NCI-H146 treated with DMSO at 0.1 percent for 48 hours (cell line): ENCODE measurements at regions not wholly inside any gene's neighbourhood (a gene's known extent, or its start where the extent isn't known, plus 50 kb on each side); places are given as distances from the start of the nearest gene placed in this dataset.
A peak's percentile ranks its signal among the peaks of the same experiment; 100 is the strongest.

ENCODE experiments used
- DNase-seq: peaks from one replicate; lab custom pipeline; 2025; ENCODE audit not compliant: unreplicated experiment; lab: John Stamatoyannopoulos, UW

DNA sequence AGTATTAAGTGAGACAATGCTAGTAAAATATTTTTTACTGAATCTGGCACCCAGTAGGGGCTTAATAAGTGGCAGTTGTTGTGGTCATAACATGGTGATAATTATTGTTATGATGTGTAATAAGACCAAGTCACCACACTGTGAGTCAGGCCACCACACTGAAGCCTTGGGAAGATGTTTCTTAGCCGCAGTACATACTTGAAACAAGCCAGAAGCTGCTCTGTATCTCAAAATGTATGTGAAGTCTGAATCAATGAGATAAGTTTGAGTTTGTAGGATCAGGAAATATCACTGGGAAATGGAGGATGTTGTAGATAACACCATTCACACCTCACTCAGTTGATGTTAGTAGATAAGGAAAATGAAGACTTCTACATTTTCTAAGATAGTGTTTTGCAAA, 51.3 kb upstream of the PTPN3 start:
- DNase-seq = no peak

DNA sequence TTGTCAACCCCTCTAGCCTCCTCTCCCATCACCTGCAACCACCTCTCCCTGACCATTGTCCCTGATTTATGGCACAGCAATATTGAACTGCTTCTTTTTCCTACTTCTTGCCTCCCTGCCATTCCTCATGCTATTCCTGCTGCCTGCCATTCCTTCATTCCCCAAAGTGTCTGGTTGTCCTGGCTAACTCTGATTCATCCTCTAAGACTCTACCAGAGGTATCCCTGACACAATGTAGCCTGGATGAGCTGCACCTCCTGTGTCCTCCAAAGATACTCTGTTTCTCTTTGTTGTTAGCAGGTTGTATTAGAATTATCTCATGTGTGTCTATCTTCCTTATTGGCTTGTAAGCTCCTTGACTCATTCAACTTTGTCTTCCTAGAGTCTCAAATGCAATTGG, 53.5 kb upstream of the PTPN3 start:
- no peak for DNase-seq

- DNase-seq = no peak
These were observed 57.1 kb upstream of the PTPN3 start for GRCh38 chr9:109555215-109555614.

- no peak for DNase-seq
These were observed 58.0 kb upstream of the PTPN3 start for GRCh38 chr9:109556061-109556460.

GRCh38 chr9:109556786-109557185, 58.7 kb upstream of the PTPN3 start:
- DNase-seq = no peak

DNA sequence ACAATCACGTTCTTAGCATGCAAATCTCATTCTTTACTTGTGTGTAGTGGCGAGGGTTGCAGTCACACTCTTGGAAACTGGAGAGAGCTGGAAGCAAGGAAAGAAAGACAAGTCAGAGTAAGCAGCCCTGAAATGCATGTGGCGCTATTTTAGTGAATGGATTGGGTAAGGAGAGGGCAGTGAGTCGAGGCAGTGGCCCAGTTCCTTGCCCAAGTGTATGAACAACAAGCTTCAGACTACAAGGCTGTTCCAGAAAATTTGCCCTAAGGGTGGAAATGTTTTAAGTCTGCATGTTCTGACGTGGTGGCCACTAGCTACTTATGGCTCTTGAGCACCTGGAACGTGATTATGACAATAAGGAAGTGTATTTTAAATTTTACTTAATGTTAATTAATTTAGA, 59.4 kb upstream of the PTPN3 start:
- DNase-seq = no peak

DNA sequence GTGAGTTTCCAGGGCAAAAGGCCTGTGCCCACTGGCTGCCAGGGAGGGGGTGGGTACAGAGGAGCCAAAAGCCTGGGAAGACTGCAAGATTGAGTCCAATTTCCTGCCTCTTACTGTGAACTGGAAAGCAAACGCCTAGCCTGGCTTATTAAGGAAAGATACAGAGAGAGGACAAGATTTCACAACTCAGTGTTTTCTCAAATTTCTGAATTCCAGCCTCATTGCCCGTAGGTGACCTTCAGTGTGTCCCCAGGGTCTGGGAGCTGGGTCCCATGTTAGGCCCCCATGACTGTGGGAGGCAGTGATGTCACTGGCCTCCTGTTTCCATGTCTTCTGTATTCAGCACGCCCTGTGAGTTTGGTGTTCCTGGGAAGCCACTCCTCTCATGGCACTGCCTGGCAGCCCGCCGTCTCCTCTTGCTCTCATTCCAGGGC, 60.6 kb upstream of the PTPN3 start:
- DNase-seq = no peak

- DNase-seq = no peak
These were observed 62.5 kb upstream of the PTPN3 start for GRCh38 chr9:109560470-109561132.

DNA sequence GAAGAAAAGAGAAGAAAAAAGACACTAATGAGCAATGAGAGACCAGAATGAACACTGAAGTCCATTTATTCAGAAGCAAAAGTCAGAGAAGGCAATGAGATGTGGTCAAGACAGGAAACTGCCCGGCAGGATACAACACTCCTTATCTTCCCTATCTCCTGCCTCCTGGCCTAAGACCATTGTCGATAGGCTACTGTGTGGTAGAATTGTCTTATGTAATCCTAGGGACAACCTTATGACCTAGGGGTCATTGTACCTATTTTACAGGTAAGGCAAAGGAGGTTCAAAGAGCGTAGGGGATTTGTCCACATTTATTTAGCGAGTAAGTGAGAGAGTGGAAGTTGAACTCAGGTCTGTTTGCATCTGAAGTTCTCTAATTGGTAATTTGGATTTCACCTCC, 63.0 kb upstream of the PTPN3 start:
- no peak for DNase-seq

- DNase-seq = no peak
These were observed 70.0 kb upstream of the PTPN3 start for GRCh38 chr9:109568089-109568488.

GRCh38 chr9:109568568-109569210, 70.6 kb upstream of the PTPN3 start:
- DNase-seq = no peak

- DNase-seq = peak; percentile 1
These were observed 76.2 kb upstream of the PTPN3 start for GRCh38 chr9:109574061-109574882.

- DNase-seq = no peak
These were observed 78.7 kb upstream of the PTPN3 start for GRCh38 chr9:109576762-109577161.

- no peak for DNase-seq
These were observed 81.3 kb upstream of the PTPN3 start for GRCh38 chr9:109579191-109579948.

DNA sequence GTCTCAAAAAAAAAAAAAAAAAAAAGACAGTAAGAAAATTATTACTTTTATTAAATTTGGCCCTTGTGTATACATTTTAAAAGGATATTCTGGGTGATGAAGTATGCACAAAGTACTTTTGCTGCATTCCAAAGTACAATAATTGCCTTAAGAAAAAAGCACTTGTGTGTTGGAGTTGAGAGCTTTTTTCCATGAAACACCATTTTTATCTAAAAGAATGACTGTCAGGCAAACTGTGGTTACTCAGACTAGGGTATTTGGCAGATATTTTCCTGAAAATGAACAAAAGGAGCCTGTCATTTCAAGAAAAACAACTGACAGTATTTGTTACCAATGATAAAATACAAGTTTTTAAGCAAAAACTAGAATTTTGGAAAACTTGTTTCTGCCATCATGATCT, 84.3 kb upstream of the PTPN3 start:
- no peak for DNase-seq

DNA sequence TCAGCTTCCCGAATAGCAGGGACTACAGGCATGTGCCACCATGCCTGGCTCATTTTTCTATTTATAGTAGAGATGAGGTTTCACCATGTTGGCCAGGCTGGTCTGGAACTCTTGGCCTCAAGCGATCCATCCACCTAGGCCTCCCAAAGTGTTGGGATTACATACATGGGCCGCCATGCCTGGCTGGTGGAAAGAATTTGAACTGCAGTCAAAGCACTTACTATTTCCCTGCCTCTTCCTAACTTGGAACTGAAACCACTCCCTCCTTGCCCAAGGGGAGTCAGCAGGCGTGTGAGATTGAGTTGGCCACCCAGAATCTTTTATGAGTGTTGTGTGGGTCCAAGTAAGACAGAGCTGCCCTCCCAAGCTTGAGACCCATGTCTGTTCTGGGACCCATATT, 86.1 kb upstream of the PTPN3 start:
- DNase-seq = no peak

DNA sequence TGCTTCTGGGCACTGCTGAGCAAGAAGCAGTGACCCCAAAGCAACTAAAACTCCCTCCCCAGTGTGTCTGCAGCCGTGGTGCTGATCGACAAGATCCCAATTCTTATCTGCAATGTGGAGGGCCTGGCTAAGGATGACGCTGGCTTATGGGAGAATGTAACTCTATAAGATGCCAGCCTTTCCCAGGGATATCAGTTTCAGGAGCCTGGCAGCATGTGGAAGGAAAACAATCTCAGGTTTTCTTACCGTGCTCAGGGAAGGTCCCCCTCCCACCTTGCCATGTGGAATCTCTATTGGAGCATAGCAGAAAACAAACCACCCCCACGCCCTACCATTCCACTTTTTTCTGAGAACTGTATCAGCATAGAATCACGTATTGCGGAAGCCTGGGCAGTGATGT, 87.7 kb upstream of the PTPN3 start:
- no peak for DNase-seq

DNA sequence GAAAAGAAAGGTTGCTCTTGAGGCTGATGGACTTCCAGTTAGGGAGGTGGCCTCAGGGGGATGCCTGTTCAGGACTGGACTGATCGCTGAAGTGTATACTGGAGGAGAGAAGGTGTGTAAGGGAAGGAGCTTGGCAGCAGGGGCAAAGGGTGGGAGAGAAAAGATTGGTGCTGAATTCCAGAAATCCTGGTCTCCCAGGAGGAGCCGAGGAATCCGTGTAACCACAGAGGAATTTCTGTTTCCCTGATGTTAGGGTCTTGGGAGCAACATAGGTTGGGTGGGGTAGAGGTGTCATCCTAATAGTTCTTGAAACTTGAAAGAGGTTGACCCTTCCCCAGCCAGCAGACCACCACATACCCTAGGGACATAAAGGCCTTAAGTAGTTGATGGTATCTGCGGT, 88.9 kb upstream of the PTPN3 start:
- no peak for DNase-seq

DNA sequence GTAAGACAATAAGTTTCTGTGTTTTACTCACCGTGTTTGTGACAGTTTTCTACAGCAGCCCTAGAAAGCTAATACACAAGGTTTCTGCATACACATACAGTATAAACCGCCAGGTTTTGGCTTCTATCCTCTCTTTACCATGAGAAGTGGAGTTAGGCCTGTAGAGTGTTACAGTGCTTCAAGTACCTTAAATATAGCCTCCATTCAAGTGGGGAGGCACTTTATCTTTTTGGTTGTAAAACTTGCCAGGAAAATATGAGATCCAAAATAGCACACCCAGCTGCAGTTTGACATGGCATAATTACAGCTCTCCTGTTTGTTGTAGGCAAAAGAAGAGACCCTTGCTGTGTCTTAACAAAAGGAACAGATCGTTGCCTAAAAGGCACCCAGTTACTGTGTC, 90.3 kb upstream of the PTPN3 start:
- no peak for DNase-seq

DNA sequence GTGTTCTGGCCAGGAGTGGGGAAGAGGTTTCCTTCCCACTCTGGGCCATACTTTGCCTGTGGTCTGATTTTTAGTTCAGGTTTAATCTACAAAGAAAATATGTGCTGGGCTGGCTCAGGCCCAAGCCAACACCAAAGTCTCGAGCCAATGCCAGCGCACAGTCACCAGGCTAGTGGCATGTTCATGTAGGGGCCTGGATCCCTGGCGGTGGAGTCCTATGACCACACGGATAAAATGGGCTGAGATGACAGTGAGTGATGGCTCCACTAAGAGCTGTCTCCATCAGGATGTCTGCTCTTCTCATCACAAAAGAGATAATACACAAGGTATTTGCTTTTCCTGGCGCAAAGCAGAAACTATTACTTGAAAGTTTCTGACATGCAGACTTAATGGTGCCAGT, 92.9 kb upstream of the PTPN3 start:
- no peak for DNase-seq

DNA sequence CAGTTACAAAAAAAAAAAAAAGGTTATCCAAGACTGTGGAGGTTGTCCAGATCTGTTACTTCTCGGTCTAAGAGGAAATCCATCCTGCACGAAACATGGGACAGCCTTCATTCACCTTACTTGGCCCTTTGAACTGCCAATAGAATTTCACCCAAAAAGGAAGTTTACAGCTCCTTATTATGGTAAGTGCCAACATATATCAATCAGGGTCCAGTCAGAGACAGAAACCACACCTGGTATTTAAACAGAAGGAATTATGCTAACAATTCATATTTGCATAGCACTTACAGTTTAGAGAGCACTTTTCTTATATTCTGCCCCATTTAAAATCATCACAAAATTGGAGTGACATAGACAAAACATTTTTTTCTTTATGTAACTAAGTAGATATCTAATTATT, 93.6 kb upstream of the PTPN3 start:
- no peak for DNase-seq
